ENCODE measurements at regions not wholly inside any gene's neighbourhood (a gene's known extent, or its start where the extent isn't known, plus 50 kb on each side); places are given as distances from the start of the nearest gene placed in this dataset.

GRCh38 chr20:50387218-50387995 lies 122.8 kb upstream of the PTPN1 start:
- no peaks in the 10 kb centered on the region for H3K9me3 ChIP-seq (ENCODE audit: low read depth, low read length)
- H3K27me3 ChIP-seq (ENCODE audit: insufficient read depth, low read length) = peaks cover 7% of the 10 kb centered on the region
- peaks cover 58% of the 10 kb centered on the region for H3K4me1 ChIP-seq (ENCODE audit: insufficient read depth, low read length)
- H3K4me3 ChIP-seq (ENCODE audit: low read length) = no peak overlapping the region

GRCh38 chr20:50387996-50388332 lies 122.2 kb upstream of the PTPN1 start:
- H3K4me3 ChIP-seq (ENCODE audit: low read length) = no peak overlapping the region
- peaks cover 7% of the 10 kb centered on the region for H3K27me3 ChIP-seq (ENCODE audit: insufficient read depth, low read length)
- no peaks in the 10 kb centered on the region for H3K9me3 ChIP-seq (ENCODE audit: low read depth, low read length)
- peaks cover 54% of the 10 kb centered on the region for H3K4me1 ChIP-seq (ENCODE audit: insufficient read depth, low read length)

- peaks cover 47% of the 10 kb centered on the region for H3K4me1 ChIP-seq (ENCODE audit: insufficient read depth, low read length)
- no peaks in the 10 kb centered on the region for H3K9me3 ChIP-seq (ENCODE audit: low read depth, low read length)
- H3K4me3 ChIP-seq (ENCODE audit: low read length) = no peak overlapping the region
- H3K27me3 ChIP-seq (ENCODE audit: insufficient read depth, low read length) = peaks cover 7% of the 10 kb centered on the region
These were observed 121.3 kb upstream of the PTPN1 start for GRCh38 chr20:50388733-50389437.

DNA sequence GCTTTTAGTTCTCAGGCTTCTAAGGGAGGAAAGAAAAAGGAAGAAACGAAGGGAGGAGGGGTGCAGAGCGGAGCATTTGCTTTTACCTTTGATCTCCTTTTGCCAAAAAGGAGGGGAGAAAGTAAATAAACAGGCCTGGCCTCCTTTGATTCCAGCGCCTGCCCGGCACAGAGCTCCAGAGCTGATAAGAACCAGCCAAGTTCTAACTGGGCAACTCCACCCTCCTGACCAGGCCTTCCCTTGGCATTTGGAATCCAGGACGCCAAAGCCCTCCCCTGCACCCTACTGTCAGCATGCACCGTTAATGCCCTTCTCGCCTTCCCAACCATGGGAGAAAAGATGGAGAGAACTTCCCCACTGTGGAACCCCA lies 120.8 kb upstream of the PTPN1 start:
- Histone ChIP-seq H3K4me1 (ENCODE audit: insufficient read depth, low read length) (peaks cover 52% of the 10 kb centered on the region), H3K4me3 (ENCODE audit: low read length) (no peak overlapping the region), H3K27me3 (ENCODE audit: insufficient read depth, low read length) (peaks cover 7% of the 10 kb centered on the region), H3K9me3 (ENCODE audit: low read depth, low read length) (no peaks in the 10 kb centered on the region)

- Histone ChIP-seq H3K4me3 (ENCODE audit: low read length) (no peak overlapping the region), H3K9me3 (ENCODE audit: low read depth, low read length) (no peaks in the 10 kb centered on the region), H3K27me3 (ENCODE audit: insufficient read depth, low read length) (peaks cover 7% of the 10 kb centered on the region), H3K4me1 (ENCODE audit: insufficient read depth, low read length) (peaks cover 52% of the 10 kb centered on the region)
These were observed 120.1 kb upstream of the PTPN1 start for GRCh38 chr20:50389808-50390684.

DNA sequence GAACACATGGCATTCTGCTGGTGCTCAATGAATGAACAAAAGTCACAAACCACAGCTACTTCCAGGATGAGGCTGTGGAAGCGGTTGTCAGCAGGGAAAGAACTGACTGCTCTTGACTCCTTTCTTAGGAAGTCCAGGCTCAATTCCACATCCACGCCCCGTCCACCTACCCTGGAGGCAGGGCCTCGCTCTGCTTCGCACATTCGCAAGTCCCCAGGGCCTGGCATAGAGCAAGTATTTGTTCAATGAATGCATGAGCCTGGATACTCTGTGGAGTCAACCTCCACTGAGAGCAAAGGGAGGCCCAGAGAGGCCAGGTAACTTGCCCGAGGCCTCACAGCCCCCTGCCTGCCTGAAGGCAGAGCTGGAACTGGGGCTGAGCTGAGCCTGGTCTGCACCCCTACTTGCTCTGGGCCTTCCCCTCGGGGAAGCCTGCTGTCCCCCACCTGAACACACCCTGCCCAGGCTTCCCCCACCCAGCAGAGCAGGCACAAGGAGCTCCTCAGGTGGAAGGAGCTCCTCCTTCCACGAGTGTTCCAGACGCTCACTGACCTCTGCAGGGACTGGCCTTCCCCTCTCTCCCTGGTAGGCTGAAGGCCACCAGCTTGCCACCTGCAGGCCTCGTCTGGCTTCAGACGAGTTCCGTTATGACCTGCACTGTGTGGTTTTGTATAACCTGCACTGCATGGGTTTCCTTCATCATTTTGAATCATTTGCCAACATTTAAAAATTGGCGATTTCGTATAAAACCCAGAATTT lies 119.3 kb upstream of the PTPN1 start:
- Histone ChIP-seq H3K27me3 (ENCODE audit: insufficient read depth, low read length) (peaks cover 7% of the 10 kb centered on the region), H3K4me3 (ENCODE audit: low read length) (no peak overlapping the region), H3K9me3 (ENCODE audit: low read depth, low read length) (no peaks in the 10 kb centered on the region), H3K4me1 (ENCODE audit: insufficient read depth, low read length) (peaks cover 50% of the 10 kb centered on the region)

DNA sequence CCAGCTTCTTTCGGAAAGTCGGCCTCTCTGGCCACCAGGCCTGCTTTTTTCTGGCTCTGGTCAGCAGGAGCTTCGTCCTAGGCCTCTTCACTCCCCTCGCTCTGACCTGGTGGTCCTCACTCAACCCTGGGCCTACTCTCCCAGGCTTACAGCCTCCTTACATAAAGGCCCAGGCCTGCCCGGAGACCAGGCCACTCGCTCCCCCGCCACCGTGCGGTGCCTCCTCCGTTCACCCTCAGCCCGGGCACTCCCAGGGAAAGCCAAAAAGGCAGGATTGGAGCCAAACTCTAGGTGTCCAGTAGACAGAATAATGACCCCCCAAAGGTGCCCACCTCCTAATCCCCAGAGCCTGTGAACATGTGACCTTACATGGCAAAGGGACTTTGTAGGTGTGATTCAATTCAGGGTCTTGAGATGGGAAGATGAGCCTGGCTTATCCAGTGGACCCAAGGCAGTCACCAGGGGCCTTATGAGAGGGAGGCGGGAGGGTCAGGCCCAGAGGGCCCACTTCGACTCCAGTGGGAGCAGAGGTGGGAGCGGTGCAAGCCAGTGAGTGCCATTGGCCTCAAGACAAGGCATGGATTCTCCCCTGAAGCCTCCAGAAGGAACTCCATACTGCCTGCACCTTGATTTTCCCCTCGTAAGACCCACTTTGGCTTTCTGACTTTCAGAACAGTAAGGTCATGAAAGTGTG lies 118.6 kb upstream of the PTPN1 start:
- Histone ChIP-seq H3K4me3 (ENCODE audit: low read length) (no peak overlapping the region), H3K27me3 (ENCODE audit: insufficient read depth, low read length) (peaks cover 6% of the 10 kb centered on the region), H3K9me3 (ENCODE audit: low read depth, low read length) (no peaks in the 10 kb centered on the region), H3K4me1 (ENCODE audit: insufficient read depth, low read length) (peaks cover 43% of the 10 kb centered on the region)

DNA sequence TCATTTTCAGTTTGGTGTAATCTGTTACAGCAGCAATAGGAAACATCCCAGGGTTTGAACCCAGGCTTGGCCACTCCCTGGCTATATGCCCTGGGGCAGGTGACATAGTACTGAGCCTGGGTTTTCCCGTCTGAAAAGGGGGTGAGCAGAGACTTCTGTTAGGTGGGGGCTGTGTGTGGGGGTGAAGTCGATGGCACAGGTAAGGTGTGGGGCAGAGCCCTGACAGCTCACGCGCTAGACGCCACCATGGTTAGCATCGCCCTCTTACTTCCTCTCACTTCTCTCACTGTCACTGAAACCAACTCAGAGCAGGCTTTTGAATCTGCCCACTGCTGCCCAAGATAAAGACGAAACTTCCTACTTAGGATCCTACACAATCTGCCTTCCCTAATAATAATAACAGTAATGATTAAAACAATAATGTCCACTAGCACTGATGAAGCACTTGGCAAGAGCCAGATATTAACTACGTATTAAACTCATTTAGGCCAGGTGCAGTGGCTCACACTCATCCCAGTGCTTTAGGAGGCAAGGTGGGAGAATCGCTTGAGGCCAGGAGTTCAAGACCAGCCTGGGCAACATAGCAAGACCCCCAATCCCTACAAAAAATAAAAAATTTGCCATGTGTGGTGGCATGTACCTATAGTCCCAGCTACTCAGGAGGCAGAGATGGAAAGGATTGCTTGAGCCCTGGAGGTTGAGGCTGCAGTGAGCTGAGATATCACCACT lies 117.9 kb upstream of the PTPN1 start:
- no peaks in the 10 kb centered on the region for H3K9me3 ChIP-seq (ENCODE audit: low read depth, low read length)
- no peak overlapping the region for H3K4me3 ChIP-seq (ENCODE audit: low read length)
- peaks cover 36% of the 10 kb centered on the region for H3K4me1 ChIP-seq (ENCODE audit: insufficient read depth, low read length)
- H3K27me3 ChIP-seq (ENCODE audit: insufficient read depth, low read length) = peaks cover 3% of the 10 kb centered on the region

GRCh38 chr20:50393242-50393641 lies 116.9 kb upstream of the PTPN1 start:
- H3K4me1 ChIP-seq (ENCODE audit: insufficient read depth, low read length) = peaks cover 28% of the 10 kb centered on the region
- no peaks in the 10 kb centered on the region for H3K27me3 ChIP-seq (ENCODE audit: insufficient read depth, low read length)
- no peak overlapping the region for H3K4me3 ChIP-seq (ENCODE audit: low read length)
- H3K9me3 ChIP-seq (ENCODE audit: low read depth, low read length) = no peaks in the 10 kb centered on the region

DNA sequence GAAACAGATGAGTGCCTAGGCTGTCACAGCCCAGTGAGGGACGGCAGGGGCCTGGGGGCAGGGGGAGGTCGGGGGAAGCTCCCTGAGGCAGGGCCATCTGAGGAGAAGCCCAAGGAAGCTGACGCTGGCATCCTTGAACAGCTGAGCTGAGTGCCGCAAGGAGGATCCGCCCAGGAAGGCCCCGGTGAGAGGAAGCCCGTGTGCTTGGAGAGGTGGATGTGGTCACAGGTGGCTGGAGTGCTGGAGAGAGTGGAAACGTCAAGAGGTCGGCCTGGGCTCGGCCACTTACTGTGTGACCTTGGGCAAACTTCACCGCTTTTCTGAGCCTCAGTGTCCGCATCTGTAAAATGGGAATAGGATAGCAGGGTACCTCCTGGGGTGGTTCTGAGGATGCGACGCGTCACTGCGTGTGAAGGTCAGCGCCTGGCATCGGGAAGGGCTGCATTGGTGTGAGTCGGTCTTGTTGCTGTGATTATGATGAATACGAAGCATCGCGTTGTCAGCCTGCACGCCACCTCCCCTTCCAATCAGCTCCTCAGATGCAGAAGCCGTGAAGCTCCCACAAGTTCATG lies 116.1 kb upstream of the PTPN1 start:
- peaks cover 28% of the 10 kb centered on the region for H3K4me1 ChIP-seq (ENCODE audit: insufficient read depth, low read length)
- H3K9me3 ChIP-seq (ENCODE audit: low read depth, low read length) = no peaks in the 10 kb centered on the region
- no peaks in the 10 kb centered on the region for H3K27me3 ChIP-seq (ENCODE audit: insufficient read depth, low read length)
- no peak overlapping the region for H3K4me3 ChIP-seq (ENCODE audit: low read length)

GRCh38 chr20:50394569-50394968 lies 115.6 kb upstream of the PTPN1 start:
- H3K4me3 ChIP-seq (ENCODE audit: low read length) = no peak overlapping the region

GRCh38 chr20:50395251-50395729 lies 114.9 kb upstream of the PTPN1 start:
- Histone ChIP-seq H3K4me1 (ENCODE audit: insufficient read depth, low read length) (peaks cover 39% of the 10 kb centered on the region), H3K27me3 (ENCODE audit: insufficient read depth, low read length) (no peaks in the 10 kb centered on the region), H3K9me3 (ENCODE audit: low read depth, low read length) (no peaks in the 10 kb centered on the region), H3K4me3 (ENCODE audit: low read length) (no peak overlapping the region)

More at GRCh38 chr20:50394569-50394968, 115.6 kb upstream of the PTPN1 start:
- H3K27me3 ChIP-seq (ENCODE audit: insufficient read depth, low read length) = no peaks in the 10 kb centered on the region
- H3K4me1 ChIP-seq (ENCODE audit: insufficient read depth, low read length) = peaks cover 32% of the 10 kb centered on the region
- no peaks in the 10 kb centered on the region for H3K9me3 ChIP-seq (ENCODE audit: low read depth, low read length)

DNA sequence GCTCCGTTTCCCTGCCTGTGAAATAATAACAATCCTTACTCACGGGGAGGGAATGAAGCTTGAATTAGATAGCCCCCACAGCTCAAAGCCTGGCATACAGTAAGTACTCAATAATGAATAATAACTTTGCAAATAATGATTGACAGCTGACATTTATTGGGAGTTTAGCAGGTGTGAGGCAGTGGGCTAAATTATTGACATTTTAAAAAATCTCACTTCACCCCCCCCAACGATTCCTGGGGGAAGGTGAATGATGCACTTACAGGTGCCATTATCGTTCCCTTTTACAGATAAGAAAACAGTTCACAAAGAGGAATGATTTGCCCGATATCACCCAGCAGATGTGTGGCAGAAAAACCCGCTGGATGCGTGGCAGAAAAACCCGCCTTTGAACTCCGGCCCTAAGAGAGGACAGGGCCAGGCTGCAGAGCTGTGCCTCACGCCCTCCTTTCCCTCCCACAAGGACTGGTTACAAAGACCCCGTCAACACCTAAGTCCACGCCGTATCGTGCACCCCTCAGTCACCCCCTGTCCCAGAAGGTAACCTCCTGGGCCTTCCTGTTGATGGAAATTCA lies 114.2 kb upstream of the PTPN1 start:
- Histone ChIP-seq H3K4me1 (ENCODE audit: insufficient read depth, low read length) (peaks cover 43% of the 10 kb centered on the region), H3K9me3 (ENCODE audit: low read depth, low read length) (no peaks in the 10 kb centered on the region), H3K27me3 (ENCODE audit: insufficient read depth, low read length) (no peaks in the 10 kb centered on the region), H3K4me3 (ENCODE audit: low read length) (no peak overlapping the region)
